ENCODE measurements at regions not wholly inside any gene's neighbourhood (a gene's known extent, or its start where the extent isn't known, plus 50 kb on each side); places are given as distances from the start of the nearest gene placed in this dataset.
"Not testable (repeated sequence)": the region's sequence is repeated elsewhere in the genome, so short reads cannot be mapped to it uniquely, and the experiment has no call there.

DNA sequence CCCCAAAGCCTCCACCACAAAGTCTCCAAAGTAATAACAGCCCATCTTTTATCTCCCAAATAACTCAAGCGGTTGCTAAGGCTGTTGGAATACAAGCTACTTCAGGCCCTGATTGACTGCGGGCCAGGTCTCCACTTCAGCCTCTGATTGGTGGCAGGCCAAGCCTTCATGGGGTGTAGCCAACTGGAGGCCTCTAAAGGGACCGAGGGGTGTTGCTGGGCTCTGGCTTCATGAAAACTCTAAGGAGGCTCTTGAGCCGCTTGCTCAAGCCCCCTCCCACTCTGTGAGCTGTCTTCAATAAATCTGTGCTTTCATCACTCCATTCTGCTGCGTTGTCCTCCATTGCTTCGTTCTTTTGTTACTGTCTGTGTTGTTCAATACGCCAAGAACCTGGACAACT lies 487.2 kb downstream of the XYLT1 start:
- Histone ChIP-seq H3K4me2 (ENCODE audit: insufficient read depth, low read length) (no peak overlapping the region), H3K27me3 (ENCODE audit: insufficient read depth, low read length, poor library complexity) (no peaks in the 10 kb centered on the region), H3K9ac (ENCODE audit: low read depth, low read length) (no peak overlapping the region), H4K20me1 (ENCODE audit: insufficient read depth, low read length) (no peaks in the 10 kb centered on the region), H2AFZ (ENCODE audit: low read depth, low read length) (no peak overlapping the region), H3K79me2 (ENCODE audit: insufficient read depth, low read length) (no peaks in the 10 kb centered on the region), H3K27ac (ENCODE audit: low read length) (no peak overlapping the region), H3K9me3 (ENCODE audit: insufficient read depth, low read length, severe bottlenecking) (no peaks in the 10 kb centered on the region), H3K4me1 (ENCODE audit: insufficient read depth, low read length) (no peaks in the 10 kb centered on the region), H3K36me3 (ENCODE audit: insufficient read depth, low read length) (no peaks in the 10 kb centered on the region), H3K4me3 (ENCODE audit: low read depth in 1 of 2, low read length in 2 of 2) (no peak overlapping the region)
- TF ChIP-seq, protein P1, sequence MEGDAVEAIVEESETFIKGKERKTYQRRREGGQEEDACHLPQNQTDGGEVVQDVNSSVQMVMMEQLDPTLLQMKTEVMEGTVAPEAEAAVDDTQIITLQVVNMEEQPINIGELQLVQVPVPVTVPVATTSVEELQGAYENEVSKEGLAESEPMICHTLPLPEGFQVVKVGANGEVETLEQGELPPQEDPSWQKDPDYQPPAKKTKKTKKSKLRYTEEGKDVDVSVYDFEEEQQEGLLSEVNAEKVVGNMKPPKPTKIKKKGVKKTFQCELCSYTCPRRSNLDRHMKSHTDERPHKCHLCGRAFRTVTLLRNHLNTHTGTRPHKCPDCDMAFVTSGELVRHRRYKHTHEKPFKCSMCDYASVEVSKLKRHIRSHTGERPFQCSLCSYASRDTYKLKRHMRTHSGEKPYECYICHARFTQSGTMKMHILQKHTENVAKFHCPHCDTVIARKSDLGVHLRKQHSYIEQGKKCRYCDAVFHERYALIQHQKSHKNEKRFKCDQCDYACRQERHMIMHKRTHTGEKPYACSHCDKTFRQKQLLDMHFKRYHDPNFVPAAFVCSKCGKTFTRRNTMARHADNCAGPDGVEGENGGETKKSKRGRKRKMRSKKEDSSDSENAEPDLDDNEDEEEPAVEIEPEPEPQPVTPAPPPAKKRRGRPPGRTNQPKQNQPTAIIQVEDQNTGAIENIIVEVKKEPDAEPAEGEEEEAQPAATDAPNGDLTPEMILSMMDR (IDR thresholded peaks at IDR 0.05; ENCODE audit: borderline replicate concordance, extremely low read depth, low read length, poor library complexity, severe bottlenecking), result no peak
- no peak for TF ChIP-seq EZH2 (IDR thresholded peaks at IDR 0.05; ENCODE audit: borderline replicate concordance, low read depth, low read length, severe bottlenecking)
- ATAC-seq (ENCODE audit: insufficient read depth, low read depth), result no peak
- no peak for DNase-seq

DNA sequence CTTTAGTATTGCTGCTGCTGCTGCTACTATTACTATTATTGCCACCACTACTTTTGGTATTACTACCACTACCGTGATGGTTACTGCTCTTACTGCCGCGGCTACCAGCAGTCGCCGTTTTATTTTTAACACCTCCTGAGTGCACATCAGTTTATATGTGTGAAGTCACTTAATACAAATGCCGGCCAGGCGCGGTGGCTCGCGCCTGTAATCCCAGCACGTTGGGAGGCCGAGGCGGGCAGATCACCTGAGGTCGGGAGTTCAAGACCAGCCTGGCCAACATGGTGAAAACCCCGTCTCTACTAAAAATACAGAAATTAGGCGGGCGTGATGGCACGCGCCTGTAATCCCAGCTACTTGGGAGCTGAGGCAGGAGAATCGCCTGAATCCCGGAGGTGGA lies 486.7 kb downstream of the XYLT1 start:
- not testable (repeated sequence) for H3K4me1 ChIP-seq (ENCODE audit: insufficient read depth, low read length); H3K27ac ChIP-seq (ENCODE audit: low read length); ATAC-seq (ENCODE audit: insufficient read depth, low read depth); H3K79me2 ChIP-seq (ENCODE audit: insufficient read depth, low read length); H4K20me1 ChIP-seq (ENCODE audit: insufficient read depth, low read length); H3K9me3 ChIP-seq (ENCODE audit: insufficient read depth, low read length, severe bottlenecking); H2AFZ ChIP-seq (ENCODE audit: low read depth, low read length); H3K36me3 ChIP-seq (ENCODE audit: insufficient read depth, low read length); DNase-seq; H3K9ac ChIP-seq (ENCODE audit: low read depth, low read length); H3K4me3 ChIP-seq (ENCODE audit: low read depth in 1 of 2, low read length in 2 of 2); H3K27me3 ChIP-seq (ENCODE audit: insufficient read depth, low read length, poor library complexity); H3K4me2 ChIP-seq (ENCODE audit: insufficient read depth, low read length)

DNA sequence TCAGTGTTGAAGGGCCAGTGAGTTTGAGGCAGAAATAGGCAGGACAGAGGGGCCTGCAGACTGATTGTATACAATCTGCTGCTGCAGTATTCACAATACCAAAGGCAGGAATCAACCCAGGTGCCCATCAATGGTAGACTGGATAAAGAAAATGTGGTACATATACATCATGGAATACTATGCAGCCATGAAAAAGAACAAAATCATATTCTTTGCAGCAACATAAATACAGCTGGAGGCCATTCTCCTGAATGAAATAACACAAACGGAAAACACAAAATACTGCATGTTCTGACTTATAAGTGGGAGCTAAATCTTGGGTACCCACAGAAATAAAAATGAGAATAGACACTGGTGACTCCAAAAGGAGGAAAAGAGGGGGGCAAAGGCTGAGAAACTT lies 485.1 kb downstream of the XYLT1 start:
- H3K4me2 ChIP-seq (ENCODE audit: insufficient read depth, low read length), result no peak overlapping the region
- no peak overlapping the region for H3K9ac ChIP-seq (ENCODE audit: low read depth, low read length)
- H3K9me3 ChIP-seq (ENCODE audit: insufficient read depth, low read length, severe bottlenecking), result no peaks in the 10 kb centered on the region
- no peak overlapping the region for H2AFZ ChIP-seq (ENCODE audit: low read depth, low read length)
- H3K27me3 ChIP-seq (ENCODE audit: insufficient read depth, low read length, poor library complexity), result no peaks in the 10 kb centered on the region
- DNase-seq (no peak), ATAC-seq (ENCODE audit: insufficient read depth, low read depth) (no peak)
- no peak for TF ChIP-seq EZH2 (IDR thresholded peaks at IDR 0.05; ENCODE audit: borderline replicate concordance, low read depth, low read length, severe bottlenecking)
- TF ChIP-seq, protein P1 (IDR thresholded peaks at IDR 0.05; ENCODE audit: borderline replicate concordance, extremely low read depth, low read length, poor library complexity, severe bottlenecking), result no peak
- H3K27ac ChIP-seq (ENCODE audit: low read length), result no peak overlapping the region
- H3K36me3 ChIP-seq (ENCODE audit: insufficient read depth, low read length), result no peaks in the 10 kb centered on the region
- H4K20me1 ChIP-seq (ENCODE audit: insufficient read depth, low read length), result no peaks in the 10 kb centered on the region
- no peak overlapping the region for H3K4me3 ChIP-seq (ENCODE audit: low read depth in 1 of 2, low read length in 2 of 2)
- H3K4me1 ChIP-seq (ENCODE audit: insufficient read depth, low read length), result no peaks in the 10 kb centered on the region
- H3K79me2 ChIP-seq (ENCODE audit: insufficient read depth, low read length), result no peaks in the 10 kb centered on the region

DNA sequence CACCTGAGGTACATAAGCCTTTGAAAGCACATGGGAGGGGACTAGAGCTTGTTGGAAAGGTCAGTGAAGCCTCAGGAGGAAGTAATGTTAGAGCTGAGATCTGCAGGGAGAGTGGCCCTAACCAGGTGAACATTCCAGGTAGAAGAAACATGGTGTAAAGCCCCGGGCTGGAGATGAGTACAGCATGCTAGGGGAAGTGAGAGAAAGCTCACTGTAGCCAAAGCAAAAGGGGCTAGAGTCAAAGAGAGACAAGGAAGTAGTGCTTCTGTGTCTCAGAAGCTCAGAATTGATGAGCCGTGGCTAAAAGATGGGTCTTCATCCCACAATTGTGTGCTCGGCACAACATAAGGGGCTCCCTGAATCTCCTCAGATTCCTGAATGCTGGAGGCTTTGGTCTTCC lies 481.8 kb downstream of the XYLT1 start:
- ATAC-seq (ENCODE audit: insufficient read depth, low read depth) (no peak), DNase-seq (no peak)
- H3K4me1 ChIP-seq (ENCODE audit: insufficient read depth, low read length), result peaks cover 4% of the 10 kb centered on the region; the same call in 1 of the 2 replicates
- no peak overlapping the region for H2AFZ ChIP-seq (ENCODE audit: low read depth, low read length)
- H4K20me1 ChIP-seq (ENCODE audit: insufficient read depth, low read length), result no peaks in the 10 kb centered on the region
- no peak overlapping the region for H3K27ac ChIP-seq (ENCODE audit: low read length)
- no peak overlapping the region for H3K4me3 ChIP-seq (ENCODE audit: low read depth in 1 of 2, low read length in 2 of 2)
- H3K9me3 ChIP-seq (ENCODE audit: insufficient read depth, low read length, severe bottlenecking), result no peaks in the 10 kb centered on the region
- H3K4me2 ChIP-seq (ENCODE audit: insufficient read depth, low read length), result no peak overlapping the region
- no peak for TF ChIP-seq EZH2 (IDR thresholded peaks at IDR 0.05; ENCODE audit: borderline replicate concordance, low read depth, low read length, severe bottlenecking)
- TF ChIP-seq, protein P1 (IDR thresholded peaks at IDR 0.05; ENCODE audit: borderline replicate concordance, extremely low read depth, low read length, poor library complexity, severe bottlenecking), result no peak
- H3K9ac ChIP-seq (ENCODE audit: low read depth, low read length), result no peak overlapping the region
- H3K36me3 ChIP-seq (ENCODE audit: insufficient read depth, low read length), result no peaks in the 10 kb centered on the region
- H3K27me3 ChIP-seq (ENCODE audit: insufficient read depth, low read length, poor library complexity), result no peaks in the 10 kb centered on the region
- no peaks in the 10 kb centered on the region for H3K79me2 ChIP-seq (ENCODE audit: insufficient read depth, low read length)

Measured in DND-41 (cell line).